HG03457 (cell line): ENCODE measurements at regions not wholly inside any gene's neighbourhood (a gene's known extent, or its start where the extent isn't known, plus 50 kb on each side); places are given as distances from the start of the nearest gene placed in this dataset.
A peak's percentile ranks its signal among the peaks of the same experiment; 100 is the strongest.

Source experiments
- ATAC-seq: cut with Tn5 transposase; IDR thresholded peaks from one replicate; pipeline ENCODE4 v1.9.1; 2021; ENCODE audit warnings: moderate number of reproducible peaks; ENCODE audit not compliant: unreplicated experiment

GRCh38 chr2:8511868-8512612 lies 169.8 kb upstream of the ID2 start:
- no peak for ATAC-seq

GRCh38 chr2:8513601-8514273 lies 168.1 kb upstream of the ID2 start:
- no peak for ATAC-seq

GRCh38 chr2:8514274-8514662 lies 167.6 kb upstream of the ID2 start:
- no peak for ATAC-seq

DNA sequence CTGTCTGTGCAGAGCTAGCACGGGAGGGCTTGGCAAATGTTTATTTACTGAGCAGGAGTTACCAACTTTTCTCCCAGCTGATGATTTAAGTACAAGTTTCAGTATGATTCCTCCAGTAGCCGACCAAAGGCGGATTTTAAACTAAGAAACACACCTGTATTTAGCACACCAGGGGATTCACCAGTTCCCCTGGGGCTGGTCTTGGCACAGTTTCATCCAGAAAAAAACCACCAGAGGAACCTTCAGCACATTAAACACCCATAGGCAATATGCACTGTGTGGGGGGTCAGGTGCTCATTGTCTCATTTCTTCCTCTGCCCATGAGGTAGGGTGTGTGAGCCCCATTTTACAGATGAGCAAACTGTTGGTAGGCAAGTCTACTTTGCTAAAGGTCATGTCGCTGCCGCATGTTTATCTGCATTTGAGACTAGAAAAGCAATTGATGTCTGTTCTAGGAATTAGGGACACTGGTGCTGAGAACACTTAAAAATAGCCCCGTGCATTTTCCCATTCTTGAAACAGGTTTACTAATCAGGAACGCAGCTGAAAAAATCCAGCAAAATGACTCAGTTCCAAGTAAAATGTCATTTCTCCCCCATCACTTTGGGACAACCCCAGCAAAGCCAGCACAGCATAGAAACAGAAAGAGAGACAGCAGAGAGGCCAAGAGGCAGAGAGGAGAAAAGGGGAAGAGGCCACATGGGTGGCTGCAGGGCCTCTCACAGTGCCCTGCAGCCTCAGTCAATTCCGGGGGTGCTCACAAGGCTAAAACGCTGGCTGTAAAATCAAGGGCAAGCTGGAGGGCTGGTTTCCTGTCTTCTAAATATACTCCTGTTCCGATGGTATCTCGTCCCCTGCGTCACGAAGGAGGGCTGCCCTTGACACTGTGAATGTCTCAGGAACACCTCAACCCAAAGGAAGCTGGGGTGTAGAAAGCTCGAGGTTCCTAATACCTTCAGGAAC lies 166.8 kb upstream of the ID2 start:
- peak; percentile 52 for ATAC-seq

- peak; percentile 31 for ATAC-seq
Measured at GRCh38 chr2:8515864-8516533, 165.9 kb upstream of the ID2 start.

DNA sequence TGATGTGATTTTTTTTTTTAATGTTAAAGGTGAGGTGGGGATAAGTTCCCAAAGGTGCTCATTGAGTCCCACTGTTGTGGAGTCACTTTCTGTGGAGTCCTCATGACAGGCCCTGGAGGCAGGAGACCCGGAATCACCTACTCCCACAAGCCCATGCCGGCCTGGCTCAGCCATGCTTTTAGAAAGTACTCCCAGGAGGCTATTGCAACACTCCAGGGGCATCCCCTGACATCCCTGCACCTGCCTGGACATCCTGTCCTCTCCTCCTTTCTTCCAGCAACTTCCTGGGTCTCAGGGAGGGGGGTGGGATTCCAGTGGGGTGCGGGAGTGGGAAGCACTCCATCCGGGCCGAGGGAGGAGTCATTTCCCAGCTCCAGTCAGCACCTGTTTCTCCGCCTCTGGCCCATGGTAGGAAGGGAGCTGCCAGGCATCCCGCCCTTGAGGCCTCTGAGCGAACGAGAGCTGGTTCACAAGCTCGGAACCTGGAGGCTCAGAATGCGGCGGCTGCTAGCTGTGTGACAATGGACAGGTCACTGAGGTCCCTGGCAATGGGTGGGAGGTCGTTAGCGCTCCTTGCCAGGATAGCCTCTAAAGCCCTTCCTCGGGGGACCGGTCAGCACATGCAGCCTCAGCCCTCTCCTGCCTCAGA lies 163.9 kb upstream of the ID2 start:
- ATAC-seq: no peak

- no peak for ATAC-seq
Measured at GRCh38 chr2:8518979-8519668, 162.7 kb upstream of the ID2 start.

DNA sequence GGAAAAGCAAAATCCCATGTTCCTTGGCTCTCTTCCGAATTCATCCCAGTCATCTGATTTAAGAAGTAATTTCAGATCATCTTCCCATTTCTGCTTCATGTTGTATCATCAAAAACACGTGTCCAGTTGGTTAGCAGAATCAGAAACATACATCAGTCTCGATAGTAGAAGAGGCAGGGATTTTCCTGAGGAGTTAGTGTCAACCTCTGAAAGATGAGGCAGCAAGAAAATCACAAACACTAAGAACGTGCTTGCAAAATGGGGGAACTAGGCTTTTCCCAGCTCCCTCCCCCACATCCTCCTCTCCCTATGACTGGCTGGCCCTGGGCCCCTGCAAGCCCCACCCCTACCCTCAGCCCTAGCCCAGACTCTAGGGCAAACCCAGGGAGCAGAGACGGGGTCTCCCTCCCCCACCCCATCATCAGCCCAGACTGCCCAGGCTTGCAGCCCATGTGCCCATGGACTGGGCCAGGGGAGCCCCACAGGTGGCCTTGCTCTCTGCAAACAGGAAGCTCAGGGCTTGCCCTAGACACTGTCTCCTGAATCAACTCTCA lies 161.0 kb upstream of the ID2 start:
- ATAC-seq: no peak

DNA sequence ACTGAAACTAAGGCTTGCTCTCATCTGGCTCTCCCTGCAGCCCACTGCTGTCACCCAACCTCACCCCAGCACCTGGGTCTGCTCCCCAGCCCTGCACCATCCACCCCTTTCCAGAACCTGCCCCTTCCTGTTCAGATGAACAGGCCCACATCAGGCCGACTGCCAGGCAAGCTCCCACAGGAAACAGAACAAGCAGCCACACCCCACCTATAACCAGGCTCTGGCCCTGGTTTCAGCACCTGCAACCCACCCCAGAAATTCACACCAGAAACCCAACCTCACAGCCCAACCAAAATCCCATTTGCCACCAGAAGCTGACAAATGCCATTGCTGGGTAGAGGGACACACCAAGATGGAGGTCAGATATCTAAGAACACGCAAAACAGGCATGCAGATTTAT lies 159.2 kb upstream of the ID2 start:
- no peak for ATAC-seq

- no peak for ATAC-seq
Measured at GRCh38 chr2:8524388-8524787, 157.5 kb upstream of the ID2 start.

DNA sequence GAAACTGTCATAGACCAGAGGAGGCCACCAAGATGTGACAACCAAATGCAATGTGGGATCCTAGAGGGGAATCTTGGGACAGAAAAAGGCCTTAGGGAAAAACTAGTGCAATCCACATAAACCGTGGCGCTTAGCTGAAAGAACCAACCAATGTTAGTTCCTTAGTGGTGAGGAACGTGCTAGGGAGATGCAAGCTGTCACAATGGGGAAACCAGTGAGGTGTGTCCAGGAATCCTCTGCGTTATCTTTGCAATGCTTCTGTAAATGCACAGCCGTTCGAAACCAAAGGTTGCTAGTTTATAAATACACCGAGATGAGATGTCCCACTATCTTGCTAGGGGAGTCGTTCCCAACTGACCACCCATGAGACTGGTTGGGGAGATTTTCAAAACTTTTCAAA lies 157.0 kb upstream of the ID2 start:
- no peak for ATAC-seq

DNA sequence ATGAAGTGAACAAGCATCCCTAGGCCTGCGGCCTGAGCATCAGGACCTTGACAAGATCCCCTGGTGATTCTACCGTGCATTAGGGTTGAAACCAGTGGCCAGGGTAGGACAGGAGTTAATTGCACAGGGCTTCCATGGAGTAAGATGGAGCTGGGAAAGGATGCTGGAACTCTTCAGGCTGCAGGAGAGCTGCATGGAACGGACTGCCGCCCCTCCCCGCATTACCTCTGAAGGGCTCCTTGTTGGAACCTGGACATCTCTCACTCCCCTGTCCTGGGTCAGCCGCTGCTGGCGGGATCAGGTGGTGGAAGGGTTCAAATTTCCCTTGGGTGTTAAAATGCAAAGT lies 156.6 kb upstream of the ID2 start:
- ATAC-seq: no peak

- ATAC-seq: peak; percentile 64
Measured at GRCh38 chr2:8525582-8526402, 156.1 kb upstream of the ID2 start.

DNA sequence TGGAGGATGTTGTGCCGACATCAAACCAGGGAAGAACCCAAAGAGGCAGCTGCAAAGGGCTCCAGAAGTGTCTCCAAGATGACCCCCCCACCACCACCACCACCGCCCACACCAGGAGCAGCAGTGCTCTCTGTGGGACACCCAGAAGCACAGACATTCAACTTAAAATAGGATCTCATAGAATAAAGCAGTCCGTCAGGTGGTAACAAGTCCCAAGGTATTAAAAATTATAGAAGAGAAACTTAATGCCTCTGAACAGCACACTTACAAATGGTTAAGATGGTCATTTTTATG lies 155.5 kb upstream of the ID2 start:
- ATAC-seq: no peak

DNA sequence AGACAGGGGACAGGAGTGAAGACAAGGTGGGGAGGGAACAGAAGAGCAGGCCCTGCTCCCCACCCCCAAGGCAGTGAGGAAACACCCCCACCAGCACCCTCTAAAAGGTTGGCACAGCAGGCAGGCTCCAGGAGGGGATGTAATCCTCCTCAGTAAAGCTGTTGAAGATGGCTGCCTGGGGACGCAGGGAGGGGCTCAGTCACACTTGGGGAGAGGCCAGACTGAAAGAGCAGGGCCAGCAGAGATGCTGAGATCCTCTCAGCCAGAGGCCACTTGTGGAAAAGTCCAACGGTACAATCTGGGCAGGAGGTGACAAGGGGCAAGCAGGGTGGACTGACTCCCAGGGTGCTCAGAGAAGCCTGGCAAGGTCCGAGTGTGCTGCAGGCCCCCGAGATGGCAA lies 154.8 kb upstream of the ID2 start:
- ATAC-seq: no peak

DNA sequence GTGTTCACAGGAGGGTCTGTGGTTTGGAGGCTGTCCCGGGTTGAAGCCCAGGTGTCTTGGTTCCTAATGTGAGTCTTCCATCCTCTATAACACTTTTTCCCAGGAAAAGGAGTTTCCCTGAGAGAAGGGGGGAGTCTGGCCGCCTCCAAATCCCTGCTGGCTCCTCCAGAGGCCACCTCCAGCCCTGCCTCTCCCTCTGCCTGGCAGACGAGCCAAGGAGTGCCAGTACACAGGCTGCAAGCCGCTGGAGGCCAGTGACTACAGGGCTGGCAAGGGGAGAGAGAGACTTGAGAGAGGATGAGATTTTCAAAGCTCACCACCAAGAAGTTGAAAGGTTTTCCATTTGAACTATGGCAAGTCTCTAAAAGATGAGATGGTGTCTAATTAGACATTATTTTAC lies 154.2 kb upstream of the ID2 start:
- ATAC-seq: no peak

GRCh38 chr2:8528863-8529262 lies 153.0 kb upstream of the ID2 start:
- no peak for ATAC-seq

DNA sequence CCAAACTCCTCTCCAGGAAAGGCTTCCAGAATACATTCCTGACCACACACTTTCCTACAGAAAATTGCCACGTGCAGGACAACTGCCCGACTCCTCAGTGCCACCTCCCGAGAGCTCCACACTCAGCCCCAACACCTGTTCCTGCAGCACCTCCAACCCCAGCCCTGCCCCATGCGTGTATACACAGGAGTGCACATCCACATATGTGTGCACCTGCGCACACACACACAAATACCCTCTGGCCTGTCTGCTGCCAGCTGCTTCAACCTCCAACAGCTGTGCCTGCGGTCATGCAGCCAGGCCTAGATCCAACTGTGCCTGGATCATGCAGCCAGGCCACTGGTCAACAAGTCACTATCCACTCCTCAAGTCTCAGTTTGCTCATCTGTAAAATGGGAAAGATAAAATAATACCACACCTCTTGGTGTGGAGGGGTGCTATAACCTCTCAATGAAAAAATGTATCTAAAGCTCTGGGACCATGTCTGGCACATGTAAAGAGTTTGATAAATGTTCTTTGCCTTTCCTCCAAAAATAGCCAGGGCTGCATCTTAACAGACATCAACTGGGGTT lies 152.1 kb upstream of the ID2 start:
- no peak for ATAC-seq

- ATAC-seq: no peak
Measured at GRCh38 chr2:8531481-8531880, 150.4 kb upstream of the ID2 start.
